GM23248 (cell line): ENCODE measurements at regions not wholly inside any gene's neighbourhood (a gene's known extent, or its start where the extent isn't known, plus 50 kb on each side); places are given as distances from the start of the nearest gene placed in this dataset.
"Not testable (repeated sequence)": the region's sequence is repeated elsewhere in the genome, so short reads cannot be mapped to it uniquely, and the experiment has no call there.

ENCODE experiments used
- DNase-seq: peaks from one replicate; pipeline ENCODE4 v3.0.0-alpha.2; 2015
- H2AFZ ChIP-seq: fragments of 200-600 bp; sonication (generic); 2 replicates; pipeline ENCODE4 v1.6.1; 2016; ENCODE audit warnings: antibody characterized with exemption
- H3F3A ChIP-seq: fragments of 200-600 bp; sonication (generic); 2 replicates; pipeline ENCODE4 v1.6.1; 2016; ENCODE audit warnings: mild to moderate bottlenecking, antibody characterized with exemption, mixed run types; ENCODE audit not compliant: insufficient read depth
- H3K27ac ChIP-seq: fragments of 200-600 bp; sonication (generic); 2 replicates; pipeline ENCODE4 v1.5.1; 2016; ENCODE audit warnings: mild to moderate bottlenecking
- H3K27me3 ChIP-seq: fragments of 200-600 bp; sonication (generic); replicated peaks from 2 replicates; pipeline ENCODE4 v1.6.1; 2016; ENCODE audit warnings: mild to moderate bottlenecking; ENCODE audit not compliant: insufficient read depth
- H3K36me3 ChIP-seq: fragments of 200-600 bp; sonication (generic); 2 replicates; pipeline ENCODE4 v1.6.1; 2016; ENCODE audit warnings: low read depth, mild to moderate bottlenecking
- H3K4me1 ChIP-seq: fragments of 200-600 bp; sonication (generic); 2 replicates; pipeline ENCODE4 v1.6.1; 2016; ENCODE audit warnings: mild to moderate bottlenecking; ENCODE audit not compliant: insufficient read depth
- H3K4me2 ChIP-seq: fragments of 200-600 bp; sonication (generic); one replicate; pipeline ENCODE4 v1.6.1; 2016; ENCODE audit warnings: mild to moderate bottlenecking; ENCODE audit not compliant: unreplicated experiment
- H3K4me3 ChIP-seq: fragments of 200-600 bp; sonication (generic); 2 replicates; pipeline ENCODE4 v1.5.1; 2016; ENCODE audit warnings: mild to moderate bottlenecking
- H3K79me2 ChIP-seq: fragments of 200-600 bp; sonication (generic); 2 replicates; pipeline ENCODE4 v1.6.1; 2016; ENCODE audit warnings: mild to moderate bottlenecking; ENCODE audit not compliant: insufficient read depth
- H3K9ac ChIP-seq: fragments of 200-600 bp; sonication (generic); 2 replicates; pipeline ENCODE4 v1.6.1; 2016; ENCODE audit warnings: mild to moderate bottlenecking
- H3K9me2 ChIP-seq: fragments of 200-600 bp; sonication (generic); 2 replicates; pipeline ENCODE4 v1.6.1; 2016; ENCODE audit warnings: mixed run types, mild to moderate bottlenecking, moderate library complexity; ENCODE audit not compliant: insufficient read depth
- H3K9me3 ChIP-seq: fragments of 200-600 bp; sonication (generic); one replicate; pipeline ENCODE4 v1.6.1; 2017; ENCODE audit warnings: low read depth
- H4K20me1 ChIP-seq: fragments of 200-600 bp; sonication (generic); 2 replicates; pipeline ENCODE4 v1.6.0; 2016; ENCODE audit not compliant: insufficient read depth
- EZH2 ChIP-seq: fragments of 200-600 bp; sonication (generic); IDR thresholded peaks from 2 replicates; pipeline ENCODE4 v1.6.1; 2018; ENCODE audit warnings: antibody characterized with exemption, mild to moderate bottlenecking; ENCODE audit not compliant: insufficient read depth, poor library complexity, severe bottlenecking
- EZH2phosphoT487 ChIP-seq: fragments of 200-600 bp; sonication (generic); IDR thresholded peaks from 2 replicates; pipeline ENCODE4 v1.6.1; 2018; ENCODE audit warnings: antibody characterized with exemption, moderate library complexity, mild to moderate bottlenecking, low read depth; ENCODE audit not compliant: insufficient read depth
- WGBS, 2 experiments: methylation state at CpG; one replicate each; pipeline ENCODE4 v1.1.6; 2015 to 2017; ENCODE audit warnings: low lambda C conversion rate in 2 of 2, low coverage in 1 of 2; ENCODE audit errors: missing lambda C conversion rate in 2 of 2; 5-methylcytosine and 5-hydroxymethylcytosine counted together
- in situ Hi-C: fragments of 300-500 bp; cut with MboI; formaldehyde crosslinking; loops from 2 replicates; pipeline ENCODE4 v1.15.0; 2020

GRCh38 chr3:153277029-153277428, 115.0 kb downstream of the RAP2B start:
- H3K27ac ChIP-seq = peak overlapping the region; percentile 15; the same call in 1 of the 2 replicates
- H2AFZ ChIP-seq = no peak overlapping the region
- H3K4me2 ChIP-seq = peak overlapping the region; percentile 32
- no peak for TF ChIP-seq EZH2
- TF ChIP-seq EZH2phosphoT487 = no peak
- H3K9me3 ChIP-seq = no peaks in the 10 kb centered on the region
- WGBS, 2 experiments = 19 to 35% methylated on average over 2 of the region's 2 CpGs
- H3K27me3 ChIP-seq = no peaks in the 10 kb centered on the region
- H3K36me3 ChIP-seq = no peaks in the 10 kb centered on the region
- no peaks in the 10 kb centered on the region for H3K9me2 ChIP-seq
- H4K20me1 ChIP-seq = no peaks in the 10 kb centered on the region
- H3K79me2 ChIP-seq = no peaks in the 10 kb centered on the region
- H3K4me1 ChIP-seq = peaks cover 41% of the 10 kb centered on the region
- no peak overlapping the region for H3K9ac ChIP-seq
- H3F3A ChIP-seq = peaks cover 27% of the 10 kb centered on the region
- peak; percentile 60 for DNase-seq
- in situ Hi-C loops = loop anchor here (25.0 kb wide), 1 partner anchor 240 kb away; no protein-coding TSS in a partner anchor
- H3K4me3 ChIP-seq = no peak overlapping the region

DNA sequence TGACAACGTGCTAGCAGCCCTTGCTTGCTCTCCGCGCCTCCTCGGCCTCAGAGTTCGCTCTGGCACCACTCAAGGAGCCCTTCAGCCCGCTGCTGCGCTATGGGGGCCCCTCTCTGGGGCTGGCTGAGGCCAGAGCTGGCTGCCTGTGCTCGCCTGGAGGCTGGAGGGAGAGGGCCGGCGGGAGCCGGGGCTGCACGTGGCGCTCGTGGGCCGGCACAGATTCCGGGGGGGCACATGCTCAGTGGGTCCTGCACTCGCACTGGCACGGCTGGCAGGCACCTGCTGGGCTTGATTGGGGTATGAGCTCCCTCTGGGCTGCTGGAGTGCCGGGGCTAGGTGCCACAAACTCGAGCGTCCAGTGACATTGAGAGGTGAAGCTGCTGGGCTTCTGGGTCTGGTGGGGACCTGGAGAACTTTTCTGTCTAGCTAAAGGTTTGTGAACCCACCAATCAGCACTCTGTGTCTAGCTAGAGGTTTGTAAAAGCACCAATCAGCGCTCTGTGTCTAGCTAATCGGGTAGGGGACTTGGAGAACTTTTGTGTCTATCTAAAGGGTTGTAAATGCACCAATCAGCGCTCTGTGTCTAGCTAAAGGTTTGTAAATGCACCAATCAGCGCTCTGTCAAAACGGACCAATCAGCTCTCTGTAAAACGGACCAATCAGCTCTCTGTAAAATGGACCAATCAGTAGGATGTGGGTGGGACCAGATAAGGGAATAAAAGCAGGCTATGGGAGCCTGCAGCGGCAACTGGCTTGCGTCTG, 119.4 kb downstream of the RAP2B start:
- WGBS, 2 experiments = 94 to 95% methylated on average over 26 to 28 of the region's 29 CpGs
- not testable (repeated sequence) for H3K4me3 ChIP-seq, H3K4me2 ChIP-seq, H3K79me2 ChIP-seq, H4K20me1 ChIP-seq, H3K9me3 ChIP-seq, H3K27me3 ChIP-seq, H3K9me2 ChIP-seq, H2AFZ ChIP-seq, DNase-seq, H3K9ac ChIP-seq, H3K36me3 ChIP-seq, H3K27ac ChIP-seq
- in situ Hi-C loops = loop anchor here (10.0 to 25.0 kb wide), 2 partner anchors 117 to 244 kb away; partner anchors contain the start of gene RAP2B
- H3F3A ChIP-seq = peaks cover 29% of the 10 kb centered on the region
- H3K4me1 ChIP-seq = peaks cover 41% of the 10 kb centered on the region

- no peak for TF ChIP-seq EZH2
- no peak for TF ChIP-seq EZH2phosphoT487
- no peaks in the 10 kb centered on the region for H4K20me1 ChIP-seq
- peaks cover 21% of the 10 kb centered on the region for H3F3A ChIP-seq
- 82 to 88% methylated on average over 5 of the region's 5 CpGs for WGBS, 2 experiments
- peaks cover 32% of the 10 kb centered on the region for H3K4me1 ChIP-seq
- H3K36me3 ChIP-seq = no peaks in the 10 kb centered on the region
- H3K27me3 ChIP-seq = no peaks in the 10 kb centered on the region
- in situ Hi-C loops = loop anchor here (10.0 to 25.0 kb wide), 2 partner anchors 118 to 245 kb away; partner anchors contain the start of gene RAP2B
- H3K27ac ChIP-seq = no peak overlapping the region
- H3K9me3 ChIP-seq = no peaks in the 10 kb centered on the region
- H2AFZ ChIP-seq = no peak overlapping the region
- H3K9ac ChIP-seq = no peak overlapping the region
- no peaks in the 10 kb centered on the region for H3K79me2 ChIP-seq
- H3K4me3 ChIP-seq = no peak overlapping the region
- no peak overlapping the region for H3K4me2 ChIP-seq
- no peaks in the 10 kb centered on the region for H3K9me2 ChIP-seq
- DNase-seq = no peak
Measured at GRCh38 chr3:153282355-153282754, 120.3 kb downstream of the RAP2B start.

DNA sequence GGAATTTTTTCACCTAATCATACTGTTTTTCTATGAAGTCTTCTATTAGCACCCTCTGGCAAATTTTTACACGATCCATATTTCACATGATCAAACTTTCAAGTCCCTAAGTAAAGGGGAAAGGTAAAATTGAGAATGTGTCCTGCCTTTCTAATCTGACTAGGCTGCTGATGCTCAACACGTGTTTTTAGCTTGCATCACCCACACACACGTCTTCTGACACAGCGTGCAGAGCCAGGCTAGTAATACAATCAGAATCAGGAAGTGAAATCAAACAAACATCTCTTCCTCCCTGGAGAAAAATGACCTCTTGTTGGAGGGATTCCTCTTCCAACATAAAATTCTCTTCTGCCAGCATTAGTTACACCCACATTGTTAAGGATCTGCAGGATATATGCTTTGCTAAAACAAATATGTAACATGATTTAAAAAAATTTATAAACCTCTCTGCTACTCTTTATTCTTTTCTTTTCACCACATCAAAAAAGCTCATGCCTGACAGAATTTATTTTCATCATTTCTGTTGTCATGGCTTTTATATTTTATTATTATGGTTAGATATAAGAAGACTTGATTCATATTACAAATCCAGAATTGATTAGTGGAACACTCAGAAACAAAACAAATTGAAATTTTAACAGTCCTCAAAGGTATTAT, 122.4 kb downstream of the RAP2B start:
- no peaks in the 10 kb centered on the region for H3K9me3 ChIP-seq
- peak overlapping the region; percentile 82 for H3K27ac ChIP-seq
- WGBS, 2 experiments = 1% methylated on average over 4 of the region's 4 CpGs
- peaks cover 20% of the 10 kb centered on the region for H3F3A ChIP-seq
- no peaks in the 10 kb centered on the region for H3K9me2 ChIP-seq
- peak overlapping the region; percentile 61 for H3K4me2 ChIP-seq
- H3K4me1 ChIP-seq = peaks cover 30% of the 10 kb centered on the region
- peak overlapping the region; percentile 68 for H3K9ac ChIP-seq
- in situ Hi-C loops = loop anchor here (10.0 to 25.0 kb wide), 2 partner anchors 120 to 247 kb away; partner anchors contain the start of gene RAP2B
- H3K4me3 ChIP-seq = peak overlapping the region; percentile 16; the same call in 1 of the 2 replicates
- H3K79me2 ChIP-seq = no peaks in the 10 kb centered on the region
- peak overlapping the region; percentile 63 for H2AFZ ChIP-seq
- H4K20me1 ChIP-seq = no peaks in the 10 kb centered on the region
- DNase-seq = peak; percentile 96
- no peaks in the 10 kb centered on the region for H3K36me3 ChIP-seq
- H3K27me3 ChIP-seq = no peaks in the 10 kb centered on the region
- no peak for TF ChIP-seq EZH2
- TF ChIP-seq EZH2phosphoT487 = no peak
